Gastroesophageal sphincter (tissue), 3 donors: ENCODE measurements at regions not wholly inside any gene's neighbourhood (a gene's known extent, or its start where the extent isn't known, plus 50 kb on each side); places are given as distances from the start of the nearest gene placed in this dataset.

Experiments
- CTCF ChIP-seq, 4 experiments: fragments of 200-600 bp in 2 of 4; fragments of 450-650 bp in 2 of 4; sonication (generic) in 1 of 4; IDR thresholded peaks; one replicate each; pipeline ENCODE4 v1.5.1; 2017 to 2019; ENCODE audit warnings: antibody characterized with exemption in 4 of 4, mild to moderate bottlenecking in 2 of 4, moderate library complexity in 2 of 4
- EP300 ChIP-seq: sonication (generic); formaldehyde crosslinking; IDR thresholded peaks from one replicate; pipeline ENCODE4 v1.6.1; 2017; ENCODE audit warnings: antibody characterized with exemption, mild to moderate bottlenecking

- TF ChIP-seq EP300 = no peak
- TF ChIP-seq CTCF (IDR thresholded peaks at IDR 0.05) = no peak
Observed at GRCh38 chr16:60241671-60242070, 1507.6 kb upstream of the GOT2 start.
